Right cardiac atrium (tissue), 5 donors: ENCODE measurements at regions not wholly inside any gene's neighbourhood (a gene's known extent, or its start where the extent isn't known, plus 50 kb on each side); places are given as distances from the start of the nearest gene placed in this dataset.

ENCODE experiments used
- ATAC-seq, 2 donors: fragments of 200-7000 bp; cut with Tn5 transposase; one replicate each; pipeline versions ENCODE4 v1.8.0 to v1.9.1; 2020; ENCODE audit warnings: moderate library complexity in 2 of 2, mild to moderate bottlenecking in 1 of 2
- DNase-seq, 3 donors: peaks; one replicate each; pipeline ENCODE4 v3.0.0-alpha.2; 2020
- H3K27ac ChIP-seq: one replicate; pipeline ENCODE4 v1.5.1; 2013; ENCODE audit warnings: mild to moderate bottlenecking, low read length, control low read depth, moderate library complexity
- H3K27me3 ChIP-seq: one replicate; pipeline ENCODE4 v1.6.1; 2013; ENCODE audit not compliant: control insufficient read depth, insufficient read depth
- H3K4me1 ChIP-seq: one replicate; pipeline ENCODE4 v1.6.1; 2013; ENCODE audit warnings: low read length; ENCODE audit not compliant: control insufficient read depth, insufficient read depth
- H3K4me3 ChIP-seq: one replicate; pipeline ENCODE4 v1.5.1; 2013; ENCODE audit warnings: low read length, control low read depth
- H3K9me3 ChIP-seq: one replicate; pipeline ENCODE4 v1.6.1; 2013; ENCODE audit warnings: low read length; ENCODE audit not compliant: control insufficient read depth
- WGBS: extraction: QIAGEN DNeasy Blood & Tissue Kit; methylation state at CpG from one replicate; pipeline ENCODE4 v1.1.7; 2013; 5-methylcytosine and 5-hydroxymethylcytosine counted together
- intact Hi-C, 4 donors: fragments of 100-400 bp; cut with DNase I; formaldehyde crosslinking; loops; one replicate each; pipeline versions ENCODE4 v1.11.0 to v1.14.0; 2022 to 2023
- donor health status: healthy with polysubstance abuse.
- donor health status: DM: no; HTN: yes; CAD: no.
- donor health status: DM: no; HTN: no; CAD: no.
- donor health status: DM: no; HTN: yes; CAD: no; lungs with severe emphysema.
- donor health status: DM: yes; HTN: yes; CAD: no.

GRCh38 chr2:238633426-238634328 lies 206.9 kb downstream of the ASB1 start:
- Histone ChIP-seq H3K27me3 (no peaks in the 10 kb centered on the region), H3K27ac (no peak overlapping the region), H3K9me3 (no peaks in the 10 kb centered on the region), H3K4me3 (no peak overlapping the region), H3K4me1 (no peaks in the 10 kb centered on the region)
- DNase-seq: no peak
- intact Hi-C loops: no loop called here
- WGBS: 87% methylated on average over 41 of the region's 41 CpGs
- ATAC-seq: no peak

GRCh38 chr2:238634701-238635357 lies 208.1 kb downstream of the ASB1 start:
- intact Hi-C loops: no loop called here
- Histone ChIP-seq H3K27ac (no peak overlapping the region), H3K9me3 (no peaks in the 10 kb centered on the region), H3K4me3 (no peak overlapping the region), H3K4me1 (no peaks in the 10 kb centered on the region), H3K27me3 (no peaks in the 10 kb centered on the region)
- no peak for DNase-seq
- WGBS: 85% methylated on average over 12 of the region's 12 CpGs
- no peak for ATAC-seq

- H3K4me3 ChIP-seq: no peak overlapping the region
- no peaks in the 10 kb centered on the region for H3K27me3 ChIP-seq
- 80% methylated on average over 8 of the region's 8 CpGs for WGBS
- no peaks in the 10 kb centered on the region for H3K9me3 ChIP-seq
- intact Hi-C loops: no loop called here
- ATAC-seq (no peak), DNase-seq (no peak)
- no peaks in the 10 kb centered on the region for H3K4me1 ChIP-seq
- no peak overlapping the region for H3K27ac ChIP-seq
Observed at GRCh38 chr2:238635647-238636051, 208.9 kb downstream of the ASB1 start.

DNA sequence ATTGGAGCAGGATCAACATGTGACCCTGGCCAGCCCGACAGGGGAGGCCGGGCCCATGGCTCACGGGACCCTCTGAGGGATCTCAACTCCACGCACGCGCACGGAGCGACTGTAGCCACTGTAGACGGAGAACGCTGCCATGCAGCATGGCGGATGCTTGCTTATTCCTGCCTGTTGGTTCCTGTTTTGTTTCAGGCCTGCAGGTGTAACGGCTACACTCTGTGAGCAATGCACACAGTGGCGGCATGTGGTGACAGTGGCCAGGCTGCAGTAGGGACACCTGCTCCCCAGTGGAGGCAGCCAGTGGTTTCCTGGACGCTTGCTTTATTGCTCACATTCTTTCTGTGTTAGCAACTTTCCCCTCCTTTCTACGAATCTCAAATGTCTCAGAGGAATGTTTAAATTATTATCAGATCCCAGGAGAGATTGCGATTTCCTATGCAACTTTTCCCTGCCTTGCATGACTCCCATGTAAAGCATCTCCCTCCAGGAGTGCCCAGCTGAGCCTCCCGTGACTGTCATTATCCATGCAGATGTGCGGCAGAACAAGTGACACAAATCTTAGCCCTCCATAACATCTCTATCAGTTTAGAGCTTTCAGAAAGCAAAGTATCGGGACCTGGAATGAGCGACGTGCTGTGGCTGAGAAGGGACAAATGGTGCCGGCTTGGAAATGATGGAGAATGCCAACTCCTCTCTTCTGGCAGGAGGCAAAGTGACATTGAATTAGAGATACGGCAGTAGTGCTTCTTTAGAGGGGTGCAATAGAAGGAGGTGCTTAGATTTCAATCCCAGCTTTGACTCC lies 209.7 kb downstream of the ASB1 start:
- ATAC-seq (no peak), DNase-seq (no peak)
- Histone ChIP-seq H3K9me3 (no peaks in the 10 kb centered on the region), H3K27ac (no peak overlapping the region), H3K27me3 (no peaks in the 10 kb centered on the region), H3K4me1 (no peaks in the 10 kb centered on the region), H3K4me3 (no peak overlapping the region)
- WGBS: 82% methylated on average over 23 of the region's 23 CpGs
- intact Hi-C loops: no loop called here

DNA sequence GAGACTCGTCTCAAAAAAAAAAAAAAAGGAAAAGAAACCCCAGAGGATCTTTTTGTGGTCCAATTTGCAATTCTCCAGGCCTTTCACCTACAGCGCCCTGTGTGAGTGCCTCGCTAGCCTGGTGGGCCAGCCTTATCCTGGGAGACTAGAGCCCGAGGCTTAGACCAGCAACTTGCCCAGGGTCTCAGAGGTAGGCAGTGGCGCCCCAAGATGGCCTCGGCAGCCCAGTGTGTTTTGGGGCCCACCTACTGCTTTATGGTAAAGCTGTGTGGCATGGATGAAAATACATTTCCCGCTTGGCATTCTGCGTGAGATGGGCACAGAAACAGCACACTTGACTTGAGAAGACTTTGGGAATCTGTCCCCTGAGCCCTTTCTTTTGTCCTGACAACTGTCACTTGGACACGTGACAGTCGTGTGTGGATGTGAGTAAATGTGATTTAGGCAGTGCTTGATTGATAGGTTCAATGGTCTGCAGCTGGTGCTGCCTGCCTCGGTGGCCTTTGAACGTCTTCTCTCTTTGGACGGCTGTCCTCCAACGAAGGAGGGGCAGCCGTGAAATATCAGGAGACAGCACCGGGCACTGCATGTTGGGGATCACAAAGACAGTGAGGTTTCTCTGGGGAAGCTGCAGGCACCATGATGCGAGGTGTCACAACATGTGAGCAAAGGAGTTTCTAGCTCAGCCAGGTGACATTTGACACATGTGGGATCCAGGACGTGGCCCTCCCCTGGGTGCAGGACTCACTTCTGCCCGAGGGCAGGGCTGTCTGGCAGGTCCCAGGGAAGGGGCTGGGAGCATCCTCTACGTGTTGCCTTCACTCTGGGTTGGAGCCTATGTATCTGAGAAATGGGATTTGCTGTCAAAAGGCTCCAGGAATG lies 209.5 kb upstream of the TWIST2 start:
- Histone ChIP-seq H3K27ac (no peak overlapping the region), H3K4me3 (no peak overlapping the region), H3K4me1 (no peaks in the 10 kb centered on the region), H3K9me3 (no peaks in the 10 kb centered on the region), H3K27me3 (no peaks in the 10 kb centered on the region)
- no peak for ATAC-seq
- 82% methylated on average over 20 of the region's 20 CpGs for WGBS
- intact Hi-C loops: no loop called here
- DNase-seq: no peak

- H3K27ac ChIP-seq: no peak overlapping the region
- intact Hi-C loops: no loop called here
- H3K4me1 ChIP-seq: peaks cover 3% of the 10 kb centered on the region
- no peak overlapping the region for H3K4me3 ChIP-seq
- H3K9me3 ChIP-seq: no peaks in the 10 kb centered on the region
- no peak for ATAC-seq
- H3K27me3 ChIP-seq: no peaks in the 10 kb centered on the region
- WGBS: 81% methylated on average over 17 of the region's 17 CpGs
- no peak for DNase-seq
Observed at GRCh38 chr2:238638982-238639628, 208.8 kb upstream of the TWIST2 start.

GRCh38 chr2:238640486-238640885 lies 207.4 kb upstream of the TWIST2 start:
- intact Hi-C loops: no loop called here
- Histone ChIP-seq H3K27me3 (no peaks in the 10 kb centered on the region), H3K4me3 (no peak overlapping the region), H3K27ac (no peak overlapping the region), H3K9me3 (no peaks in the 10 kb centered on the region), H3K4me1 (peaks cover 3% of the 10 kb centered on the region)
- ATAC-seq: no peak
- 63% methylated on average over 8 of the region's 8 CpGs for WGBS
- no peak for DNase-seq

- 93% methylated on average over 12 of the region's 12 CpGs for WGBS
Observed at GRCh38 chr2:238642973-238643372, 204.9 kb upstream of the TWIST2 start.

DNA sequence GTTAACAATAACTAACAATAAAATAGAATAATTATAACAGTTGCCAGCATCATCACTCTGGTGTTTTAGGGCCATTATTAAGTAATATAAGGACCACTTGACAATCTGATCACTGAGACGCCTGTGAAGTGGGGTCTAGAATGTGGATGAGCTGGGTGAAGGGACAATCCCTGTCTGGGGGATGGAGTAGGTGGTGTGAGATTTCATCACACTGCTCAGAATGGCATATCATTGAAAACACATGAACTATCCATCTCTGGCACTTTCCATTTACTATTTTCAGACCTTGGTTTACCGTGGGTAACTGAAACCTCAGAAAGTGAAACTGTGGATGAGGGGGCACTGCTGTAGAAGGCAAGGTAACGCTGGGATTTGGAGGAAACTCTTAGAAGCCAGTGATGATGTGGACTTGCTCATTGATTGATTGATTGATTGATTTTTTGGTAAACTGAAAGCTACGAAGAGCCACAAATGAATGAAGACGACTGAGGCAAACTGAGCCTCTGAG lies 204.4 kb upstream of the TWIST2 start:
- DNase-seq (no peak), ATAC-seq (no peak)
- H3K27ac ChIP-seq: no peak overlapping the region
- intact Hi-C loops: no loop called here
- H3K9me3 ChIP-seq: no peaks in the 10 kb centered on the region
- no peaks in the 10 kb centered on the region for H3K27me3 ChIP-seq
- H3K4me3 ChIP-seq: no peak overlapping the region
- WGBS: 88% methylated on average over 5 of the region's 5 CpGs
- H3K4me1 ChIP-seq: peaks cover 3% of the 10 kb centered on the region

More at GRCh38 chr2:238642973-238643372, 204.9 kb upstream of the TWIST2 start:
- Histone ChIP-seq H3K27me3 (no peaks in the 10 kb centered on the region), H3K4me1 (peaks cover 3% of the 10 kb centered on the region), H3K27ac (no peak overlapping the region), H3K9me3 (no peaks in the 10 kb centered on the region), H3K4me3 (no peak overlapping the region)
- intact Hi-C loops: no loop called here
- ATAC-seq: no peak
- DNase-seq: no peak
